OCI-M1 (cell line): ENCODE measurements at regions not wholly inside any gene's neighbourhood (a gene's known extent, or its start where the extent isn't known, plus 50 kb on each side); places are given as distances from the start of the nearest gene placed in this dataset.
A peak's percentile ranks its signal among the peaks of the same experiment; 100 is the strongest.
"Not testable (repeated sequence)": the region's sequence is repeated elsewhere in the genome, so short reads cannot be mapped to it uniquely, and the experiment has no call there.

Experiments used
- DNase-seq: peaks from one replicate; lab custom pipeline; 2025; lab: John Stamatoyannopoulos, UW

DNA sequence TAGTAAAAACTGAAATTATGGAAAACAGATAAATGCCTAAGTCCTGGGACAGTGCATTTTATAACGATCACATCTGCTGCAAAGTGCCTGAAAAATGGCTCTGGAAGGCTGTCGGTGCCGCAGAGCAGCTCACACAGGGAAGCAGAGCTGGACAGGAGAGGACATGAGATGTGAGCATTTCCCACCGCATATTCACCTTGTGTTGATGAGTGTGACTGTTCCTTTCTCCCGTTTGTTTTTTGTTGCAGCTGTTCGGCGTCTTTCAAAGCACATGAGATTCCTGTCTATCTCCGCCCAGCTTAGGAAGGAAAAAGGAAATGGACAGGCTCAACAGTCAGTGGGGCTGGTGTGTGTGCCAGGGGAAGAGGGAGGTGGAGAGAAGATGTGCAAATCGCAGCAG is 164.9 kb upstream of the SEMA6A start:
- DNase-seq, result no peak

DNA sequence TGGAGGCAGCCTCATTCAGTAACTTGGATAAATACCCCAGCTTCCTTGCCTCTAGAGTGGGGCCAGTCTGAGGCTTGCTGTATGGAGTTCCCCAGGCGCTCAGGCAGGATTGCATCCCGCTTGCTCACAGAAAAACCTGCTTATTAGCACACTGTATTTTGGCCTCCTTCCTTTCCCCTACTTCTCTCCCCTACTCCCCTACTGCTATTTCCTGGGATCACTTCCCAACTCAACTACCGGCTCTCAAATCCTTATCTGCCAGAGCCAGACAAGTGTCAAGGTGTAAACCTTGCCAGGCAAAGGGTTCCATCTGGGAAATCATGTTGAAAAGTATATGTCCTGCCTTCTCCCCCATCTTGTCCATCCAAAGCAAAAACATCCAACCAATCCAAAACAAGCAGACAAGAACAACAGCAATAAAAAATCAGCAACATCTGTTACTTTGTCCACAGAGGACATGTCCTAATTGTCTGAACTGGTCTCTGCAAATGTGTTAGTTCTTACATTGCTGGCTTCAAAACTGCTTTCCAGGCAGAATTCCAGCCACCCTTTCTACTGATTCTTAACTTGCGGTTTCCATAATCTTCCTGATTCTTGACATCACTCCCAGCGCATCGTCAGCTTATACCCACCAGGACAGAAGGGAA is 164.1 kb upstream of the SEMA6A start:
- DNase-seq, result no peak

DNA sequence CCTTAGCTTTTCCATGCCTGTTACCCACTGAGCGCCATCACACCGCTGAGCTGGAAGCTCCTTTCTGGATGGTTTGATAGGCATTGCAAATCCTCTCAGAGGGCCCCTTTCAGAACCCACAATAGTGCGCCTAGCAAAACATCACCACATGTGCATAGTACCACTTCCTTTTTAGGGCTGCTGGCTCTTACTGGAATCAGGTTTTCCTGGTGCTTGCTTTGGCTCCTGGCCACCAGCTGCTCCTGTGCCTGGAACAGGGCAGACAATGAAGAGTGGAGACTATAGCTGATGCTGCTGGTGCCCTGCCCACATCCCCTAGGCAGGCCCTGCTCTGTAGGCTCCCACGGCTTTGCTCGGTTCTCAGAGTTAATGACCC is 163.6 kb upstream of the SEMA6A start:
- no peak for DNase-seq

DNA sequence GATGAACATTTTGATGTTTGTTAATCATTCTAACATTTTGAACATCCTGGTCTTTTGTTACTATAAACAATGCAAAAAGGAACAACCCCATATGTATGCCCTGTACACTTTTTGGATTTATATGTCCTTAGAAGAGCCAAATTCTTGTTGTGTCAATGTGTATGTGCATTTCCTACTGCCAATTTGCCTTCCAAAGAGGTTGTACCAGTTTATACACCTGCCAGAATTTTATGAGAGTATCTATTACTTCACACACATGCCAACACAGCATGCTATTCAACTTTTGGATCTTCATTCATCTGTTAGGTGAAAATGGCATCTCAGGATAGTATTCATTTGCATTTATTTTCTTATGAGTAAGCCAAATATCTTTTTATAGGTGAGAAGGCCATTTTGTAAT is 162.0 kb upstream of the SEMA6A start:
- DNase-seq, result no peak

DNA sequence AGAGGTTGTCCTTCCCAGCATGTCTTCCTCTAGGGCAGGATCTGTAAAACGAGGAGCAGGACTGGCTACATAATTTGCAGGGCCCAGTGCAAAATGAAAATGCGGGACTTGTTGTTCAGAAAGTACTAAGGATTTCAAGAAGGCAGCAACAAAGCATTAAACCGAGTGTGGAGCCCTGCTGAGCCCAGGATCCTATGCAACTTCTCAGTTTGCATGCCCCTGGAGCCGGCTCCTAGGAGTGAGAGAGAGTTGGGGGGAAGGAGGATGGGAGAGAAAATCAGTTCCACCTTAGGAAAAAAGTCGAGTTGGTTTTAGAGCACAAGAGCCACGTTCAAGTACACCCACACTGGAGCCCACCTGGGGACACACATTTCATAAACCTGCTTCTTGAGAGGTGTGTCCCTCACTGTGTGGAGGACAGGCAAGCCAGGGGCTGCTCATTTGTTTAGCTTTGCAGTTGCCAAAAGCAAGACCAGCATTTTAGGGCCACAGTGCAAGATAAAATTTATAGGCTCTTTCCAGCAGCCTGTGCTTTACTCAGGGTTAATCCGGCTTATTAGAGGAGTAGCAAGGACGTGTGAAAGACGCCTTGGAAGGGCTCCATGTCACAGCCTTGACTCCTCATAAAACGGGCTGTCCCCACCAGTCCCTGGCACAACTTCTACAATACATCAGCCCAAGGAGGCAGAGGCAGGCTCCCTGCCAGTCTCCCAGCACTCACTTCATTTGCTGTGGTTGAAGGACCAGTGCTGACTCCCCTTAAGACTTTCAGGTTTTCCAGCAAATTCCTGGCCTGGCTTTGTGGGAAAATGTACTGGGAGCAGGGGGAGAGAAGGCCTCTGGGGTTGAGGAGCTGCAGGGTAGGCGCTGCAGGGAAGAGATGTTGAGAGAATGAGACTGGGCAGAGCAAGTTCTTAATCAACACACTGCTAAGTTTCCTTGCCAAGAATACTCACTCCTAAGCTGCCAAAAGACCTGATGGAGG is 159.7 kb upstream of the SEMA6A start:
- no peak for DNase-seq

DNA sequence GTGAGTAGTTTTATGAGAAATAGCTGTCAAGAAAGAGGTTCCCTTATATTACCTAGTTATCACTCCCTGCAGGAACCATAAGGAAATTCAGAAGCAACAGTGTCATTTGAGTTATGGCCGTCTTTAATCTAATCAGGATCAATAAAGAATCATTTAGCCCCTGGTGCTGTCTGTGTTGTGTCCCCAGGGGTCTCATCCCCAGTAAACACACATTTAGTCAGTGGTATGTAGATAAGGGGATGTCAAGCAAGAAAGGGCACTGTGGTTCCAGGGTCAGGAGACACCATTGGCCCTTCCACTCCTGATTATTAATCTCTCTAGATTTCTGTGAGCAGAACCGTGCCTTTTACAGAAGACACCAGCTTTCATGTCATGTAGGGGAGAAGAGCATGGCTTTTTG is 158.0 kb upstream of the SEMA6A start:
- no peak for DNase-seq

DNA sequence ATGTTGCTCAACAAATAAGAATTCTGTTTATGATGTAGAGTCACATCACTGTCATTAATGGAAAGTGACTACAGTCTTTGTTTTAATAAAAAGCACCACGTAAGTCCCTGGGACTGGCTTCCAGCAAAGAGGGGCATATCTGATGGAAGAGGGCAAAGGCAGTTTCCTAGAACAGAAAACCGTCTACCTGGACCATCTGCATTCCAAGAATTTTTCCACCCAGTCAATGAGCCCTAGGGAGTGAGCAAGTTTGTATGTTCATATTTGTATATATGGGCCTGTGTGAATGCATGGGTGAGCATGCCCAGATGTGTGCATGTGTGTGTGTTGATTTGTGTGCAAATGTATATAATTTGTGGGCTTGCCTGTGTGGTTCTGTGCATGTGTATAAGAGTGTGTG is 156.8 kb upstream of the SEMA6A start:
- DNase-seq, result no peak

DNA sequence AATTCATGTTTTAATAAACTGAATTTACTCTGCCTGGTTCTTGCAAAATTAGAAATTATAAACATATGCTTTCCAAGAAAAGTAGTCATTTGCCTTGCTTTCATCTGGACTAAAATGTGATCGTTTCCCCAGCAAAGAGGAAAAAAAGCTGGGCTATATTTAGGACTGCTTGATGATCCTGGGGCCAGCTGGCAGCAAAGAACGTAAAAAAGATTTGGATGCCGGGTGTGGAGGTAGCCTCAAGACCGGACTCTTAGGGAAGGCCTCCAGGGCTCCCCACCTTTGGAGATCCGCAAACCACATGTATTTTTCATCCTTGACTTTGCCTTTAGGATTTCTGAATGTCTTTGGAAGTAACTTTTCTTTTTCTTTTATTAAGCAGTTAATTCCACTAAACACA is 156.1 kb upstream of the SEMA6A start:
- DNase-seq, result no peak

DNA sequence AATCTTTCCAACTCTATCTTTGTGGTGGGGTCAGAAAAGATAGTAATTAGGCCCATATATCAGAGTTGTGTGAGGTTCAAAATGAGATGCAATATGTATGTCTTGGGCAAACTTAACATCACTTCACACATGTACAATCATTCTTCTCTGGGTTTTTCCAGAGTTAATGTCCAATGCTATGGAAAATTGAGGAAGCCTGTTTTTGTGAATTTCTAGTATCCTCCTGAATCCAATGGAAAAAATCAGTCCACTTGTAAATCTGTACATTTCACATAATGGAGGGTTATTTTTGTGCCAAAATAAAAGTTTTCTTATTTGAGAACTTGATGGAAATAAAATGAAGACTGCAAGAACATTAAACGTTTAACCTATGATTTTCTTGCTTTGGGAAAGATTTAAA is 155.6 kb upstream of the SEMA6A start:
- no peak for DNase-seq

DNA sequence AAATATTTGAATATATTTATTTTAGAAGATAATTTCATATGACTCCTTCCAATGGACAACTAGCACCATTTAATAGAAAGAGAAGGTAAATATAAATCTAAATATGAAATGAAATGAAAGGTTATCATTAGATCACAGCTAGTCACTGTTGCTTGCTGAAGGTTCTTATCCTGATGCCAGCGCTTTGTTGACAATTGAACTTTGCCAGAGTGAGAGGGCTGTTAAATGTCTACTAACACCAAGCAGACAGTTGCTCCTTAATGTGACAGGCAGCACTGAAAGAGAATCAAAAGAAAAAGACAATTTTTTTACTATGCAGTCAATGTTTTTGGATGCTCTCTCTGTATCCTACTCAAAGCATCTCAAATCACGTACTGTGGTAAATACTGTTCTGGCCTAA is 152.6 kb upstream of the SEMA6A start:
- no peak for DNase-seq

DNA sequence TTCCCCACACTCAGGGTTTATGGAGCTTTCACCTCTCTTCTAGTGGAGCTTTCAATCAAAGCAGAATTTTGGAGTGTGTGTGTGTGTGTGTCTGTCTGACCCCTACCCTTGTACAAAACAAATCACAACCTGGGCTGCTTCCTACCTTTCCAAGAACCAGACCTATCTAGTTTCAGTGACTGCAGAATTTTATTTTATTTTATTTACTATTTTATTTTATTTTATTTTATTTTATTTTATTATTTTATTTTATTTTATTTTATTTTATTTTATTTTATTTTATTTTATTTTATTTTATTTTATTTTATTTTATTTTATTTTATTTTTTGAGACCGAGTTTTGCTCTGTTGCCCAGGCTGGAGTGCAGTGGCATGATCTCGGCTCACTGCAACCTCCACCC is 151.6 kb upstream of the SEMA6A start:
- not testable (repeated sequence) for DNase-seq

DNA sequence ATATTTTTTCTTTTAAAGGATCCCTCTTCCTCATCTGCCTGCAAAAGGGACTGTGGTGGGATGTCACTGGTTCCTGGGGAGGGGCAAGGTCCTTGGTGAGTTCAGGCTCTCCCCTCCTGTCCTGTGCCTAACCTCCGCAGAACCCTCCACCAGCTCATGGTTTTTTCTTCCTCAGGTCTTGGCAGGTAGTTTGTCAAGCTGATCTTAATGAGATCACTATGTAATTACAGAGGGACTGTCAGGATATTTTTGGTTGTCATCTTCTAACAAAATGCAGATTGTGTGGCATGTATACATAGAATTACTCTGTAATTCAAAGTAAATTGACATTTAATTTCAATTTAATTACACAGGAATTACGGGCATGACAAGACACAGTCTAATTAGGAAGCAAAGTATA is 150.3 kb upstream of the SEMA6A start:
- DNase-seq, result no peak

DNA sequence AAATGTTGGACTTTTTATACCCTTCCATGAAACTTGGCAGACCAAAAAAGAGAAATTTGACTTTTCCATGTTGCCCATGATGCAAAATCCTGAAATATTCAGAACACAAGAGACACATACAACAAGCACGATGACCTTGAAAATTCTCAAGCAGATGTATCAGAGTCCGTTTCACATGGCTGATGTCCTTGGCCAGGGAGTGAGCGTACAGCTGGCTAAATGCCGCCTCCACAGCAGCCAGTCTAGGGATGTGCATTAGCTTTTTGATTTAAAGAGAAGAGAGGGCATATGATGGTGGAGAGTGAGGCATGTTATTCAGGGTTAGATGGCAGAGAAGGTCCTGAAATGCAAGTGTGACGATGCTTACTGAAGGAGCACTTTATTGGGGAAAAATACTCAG is 148.0 kb upstream of the SEMA6A start:
- no peak for DNase-seq

DNA sequence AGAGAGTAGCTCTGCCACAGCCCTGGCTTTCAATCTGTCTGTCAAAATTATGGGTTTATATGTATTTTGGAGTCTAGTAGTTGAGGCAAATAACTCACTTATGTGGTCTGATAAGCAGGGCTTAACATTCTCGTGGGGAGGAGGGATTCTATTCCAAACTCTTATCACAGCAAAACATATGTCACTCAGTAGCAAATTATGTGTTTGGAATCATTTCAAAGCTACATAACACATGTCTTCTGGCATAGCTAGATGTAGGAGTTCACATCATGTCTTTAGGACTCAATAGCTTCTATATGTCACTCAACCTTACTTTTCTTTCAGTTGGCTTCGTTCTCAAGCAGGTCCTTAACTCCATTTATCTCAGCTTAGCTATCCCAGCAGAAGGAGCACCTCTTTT is 144.5 kb upstream of the SEMA6A start:
- DNase-seq, result peak; percentile 51

DNA sequence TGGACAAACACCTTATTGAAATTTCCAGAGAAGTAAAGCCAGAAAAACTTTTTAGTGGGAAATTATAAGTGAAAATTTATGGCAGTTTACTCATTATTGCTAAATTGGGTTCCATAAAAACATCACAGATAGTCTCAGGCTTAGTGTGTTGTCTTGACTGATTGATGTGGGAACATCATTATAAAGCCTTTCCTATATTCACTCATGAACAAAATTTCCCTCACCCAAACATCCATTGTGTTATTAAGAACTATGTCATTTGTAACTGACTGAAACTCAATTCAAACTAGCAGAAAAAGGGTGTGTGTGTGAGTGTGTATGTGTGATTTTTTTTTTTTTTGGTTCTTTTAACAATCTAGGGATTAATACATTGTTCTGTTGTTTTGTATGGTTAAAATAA is 143.7 kb upstream of the SEMA6A start:
- no peak for DNase-seq

DNA sequence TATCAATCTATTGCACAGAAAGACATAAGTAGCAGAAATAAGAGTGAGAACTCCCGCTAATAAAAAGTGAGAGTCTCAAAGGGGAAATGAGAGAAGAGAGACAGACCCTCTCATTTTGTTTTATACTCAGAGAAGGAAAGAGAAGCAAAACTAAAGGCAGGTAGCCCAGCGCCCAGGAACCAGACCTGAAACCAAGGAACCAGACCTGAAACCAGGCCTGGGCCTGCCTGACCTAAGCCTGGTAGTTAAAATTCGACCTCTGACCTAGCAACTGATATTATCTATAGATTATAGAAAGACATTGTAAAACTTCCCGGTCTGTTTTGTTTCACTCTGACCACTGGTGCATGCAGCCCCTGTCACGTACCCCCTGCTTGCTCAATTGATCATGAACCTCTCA is 134.5 kb upstream of the SEMA6A start:
- DNase-seq, result no peak

DNA sequence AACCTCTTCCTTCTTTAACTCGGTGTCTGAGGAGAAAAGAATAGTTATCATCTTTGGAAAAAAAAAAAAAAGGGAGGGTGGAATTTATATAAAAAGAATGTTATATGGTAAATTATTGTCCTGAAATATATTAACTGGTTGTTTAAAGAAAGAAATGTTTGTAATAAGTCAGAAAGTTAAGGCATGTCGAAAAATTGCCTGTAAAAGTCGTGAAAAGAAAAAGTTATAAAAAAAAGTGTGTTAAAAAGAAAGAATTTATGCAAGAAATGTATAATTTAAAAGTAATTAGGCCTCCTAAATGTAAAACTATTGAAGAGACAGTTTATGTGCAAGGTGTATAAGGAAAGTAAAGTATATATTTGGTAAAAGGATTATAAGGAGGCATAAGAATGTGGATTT is 130.5 kb upstream of the SEMA6A start:
- DNase-seq, result not testable (repeated sequence)

DNA sequence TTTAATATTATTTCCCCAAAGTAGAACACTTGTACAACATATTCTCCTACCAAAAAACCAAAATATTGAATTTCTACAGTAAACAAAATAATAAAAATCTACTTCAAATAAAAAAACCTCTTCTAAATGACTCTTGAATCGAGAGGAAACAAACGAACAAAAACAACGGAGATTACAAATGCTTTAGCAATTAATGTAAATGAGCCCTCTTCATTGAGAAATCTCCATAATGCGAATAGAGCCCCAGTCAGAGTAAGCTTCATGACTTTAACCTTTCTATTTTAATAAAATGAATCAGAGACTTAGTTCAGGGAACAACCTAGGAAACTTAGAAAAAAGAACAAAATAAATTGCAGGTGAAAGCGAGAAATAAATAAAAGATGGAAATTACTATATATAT is 129.3 kb upstream of the SEMA6A start:
- DNase-seq, result no peak

DNA sequence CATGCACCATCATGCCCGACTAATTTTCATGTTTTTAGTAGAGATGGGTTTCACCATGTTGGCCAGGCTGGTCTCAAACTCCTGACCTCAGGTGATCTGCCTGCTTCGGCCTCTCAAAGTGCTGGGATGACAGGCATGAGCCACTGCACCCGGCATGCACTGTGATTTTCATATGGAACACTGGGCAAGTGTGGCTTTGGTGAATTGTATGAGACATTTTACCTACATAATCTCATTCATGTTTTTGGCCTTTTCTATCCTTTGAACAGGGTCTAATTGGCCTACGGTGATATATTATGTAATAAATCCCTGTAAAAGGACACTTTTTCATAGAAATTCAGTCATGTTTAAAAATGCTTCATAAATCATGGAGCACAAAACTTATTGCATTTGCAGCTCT is 128.7 kb upstream of the SEMA6A start:
- no peak for DNase-seq

DNA sequence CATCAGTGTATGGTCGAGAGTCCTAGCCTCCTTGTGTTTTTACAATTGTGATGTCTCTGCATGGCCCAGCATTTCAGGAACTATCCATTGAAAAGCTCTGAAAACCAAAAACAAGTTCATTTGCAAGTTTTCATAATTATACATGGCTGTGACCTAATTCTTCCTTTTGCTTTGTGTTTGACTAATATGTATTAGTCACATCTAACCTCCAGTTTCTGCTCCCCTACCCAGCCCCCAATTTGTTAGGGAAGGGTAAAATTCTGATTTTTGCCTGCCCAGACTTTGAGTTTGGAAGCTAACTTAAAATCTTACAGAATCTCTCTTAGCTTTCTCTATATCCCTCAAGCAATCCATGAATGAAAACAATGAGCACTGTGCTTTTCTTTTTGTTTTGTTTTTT is 128.2 kb upstream of the SEMA6A start:
- no peak for DNase-seq

DNA sequence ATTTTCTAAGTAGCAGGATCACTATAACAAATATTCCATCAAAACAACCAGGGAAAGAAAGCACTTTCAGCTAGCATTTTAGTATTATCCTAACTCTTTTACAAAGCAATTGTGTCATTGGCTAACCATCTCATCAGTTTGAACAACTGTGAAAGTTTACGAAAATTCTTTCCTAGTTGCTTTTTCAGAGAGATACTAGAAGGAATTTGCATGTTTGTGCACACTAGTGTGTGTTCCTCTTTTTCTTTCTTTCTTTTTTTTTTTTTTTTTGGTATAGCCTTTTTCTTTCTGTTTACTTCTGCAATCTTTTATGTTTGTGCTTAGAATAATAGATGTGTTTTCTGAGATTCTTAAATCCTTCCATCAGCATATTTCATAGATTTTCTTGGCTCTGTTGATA is 124.7 kb upstream of the SEMA6A start:
- no peak for DNase-seq

DNA sequence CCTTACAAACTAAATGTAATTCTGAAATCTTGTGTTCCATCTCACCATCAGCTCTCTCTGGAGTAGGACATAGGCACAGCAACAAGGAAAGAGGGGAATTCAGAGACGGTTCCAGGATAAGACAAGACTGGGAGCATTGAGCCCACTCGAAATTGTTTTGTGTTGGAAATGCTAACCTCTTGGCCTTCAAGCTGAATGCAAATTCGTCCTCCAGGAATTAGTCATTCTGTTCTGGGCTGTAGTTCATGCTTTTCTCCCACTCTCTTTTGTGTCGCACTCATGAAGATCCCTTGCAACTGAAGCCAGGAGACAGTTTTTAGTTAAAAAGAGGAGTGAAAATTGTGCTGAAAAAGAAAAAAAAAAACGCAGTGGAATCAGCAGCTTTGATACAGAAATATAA is 121.7 kb upstream of the SEMA6A start:
- DNase-seq, result no peak

DNA sequence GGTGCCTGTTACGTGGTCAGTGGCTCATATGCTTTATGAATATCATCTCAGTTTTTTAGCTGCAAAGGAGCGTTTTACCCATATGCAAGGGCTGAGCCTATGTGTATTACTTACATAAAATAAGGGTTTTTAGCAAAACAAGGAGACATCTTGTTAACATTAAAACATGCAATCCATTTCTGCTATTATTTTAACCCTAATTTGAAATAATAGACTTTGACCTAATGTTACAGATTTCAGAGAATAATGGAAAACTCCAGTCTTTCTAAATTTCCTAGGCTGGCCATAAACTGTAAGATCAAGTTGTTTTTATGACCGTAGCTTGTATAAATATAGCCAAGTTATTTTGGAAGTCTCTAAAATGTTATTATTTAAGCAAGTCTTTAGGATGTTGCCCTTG is 121.1 kb upstream of the SEMA6A start:
- DNase-seq, result no peak

DNA sequence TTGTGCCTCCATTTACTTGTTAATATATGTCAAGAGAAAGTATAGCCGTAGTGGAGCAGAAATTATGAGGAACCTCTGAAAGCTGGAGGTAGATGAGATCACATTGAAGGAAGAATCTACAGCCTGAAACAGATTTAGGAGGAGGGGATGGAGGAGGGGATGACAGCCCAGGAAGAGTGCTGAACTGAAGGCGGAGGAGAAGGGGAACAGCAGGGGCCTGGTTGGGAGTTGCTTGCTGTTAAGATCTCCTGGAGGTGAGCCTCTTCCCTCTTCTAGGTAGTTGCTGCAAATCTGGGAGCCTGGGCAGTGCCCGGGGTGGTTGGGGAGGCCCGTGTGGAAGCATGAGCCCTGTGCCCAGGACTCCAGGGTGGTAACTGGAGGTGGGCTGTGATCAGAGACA is 111.8 kb upstream of the SEMA6A start:
- DNase-seq, result no peak
